K562 (cell line): ENCODE measurements at regions not wholly inside any gene's neighbourhood (a gene's known extent, or its start where the extent isn't known, plus 50 kb on each side); places are given as distances from the start of the nearest gene placed in this dataset.

Source experiments
- ATAC-seq: fragments of 200-7000 bp; cut with Tn5 transposase; 3 replicates; pipeline ENCODE4 v1.9.1; 2020; ENCODE audit warnings: moderate library complexity
- BruUV-seq: library from RNA; stranded (reverse); fragments of 400-500 nt; replicated peaks from 2 replicates; lab custom pipeline; 2021; lab: Mats Ljungman, UMichigan
- CTCF ChIA-PET: fragments of 300-600 bp; formaldehyde crosslinking; extraction: SDS; loops from one replicate; lab custom pipeline; 2021; ENCODE audit warnings: low intra/inter-chr PET ratio; lab: Yijun Ruan, JAX
- POLR2A ChIA-PET: fragments of 300-600, 350-650 bp; sonication (Branson Sonifier 250); formaldehyde crosslinking; extraction: SDS; loops from one replicate; lab custom pipeline; 2021; ENCODE audit warnings: antibody characterized with exemption, inconsistent platforms; lab: Yijun Ruan, JAX
- DNase-seq, 4 experiments: peaks; one replicate each; pipeline versions ENCODE4 v3.0.0 to v3.0.0-alpha.2; 2011 to 2018; ENCODE audit warnings: low spot score in 3 of 4, mixed read lengths in 3 of 4; ENCODE audit errors: extremely low read depth in 1 of 4
- FAIRE-seq: peaks from 2 replicates; lab custom pipeline; 2011; peaks lifted over from hg19 to GRCh38; lab: Jason Lieb, UNC
- H2AFZ ChIP-seq: 2 replicates; pipeline ENCODE4 v1.6.0; 2011; ENCODE audit warnings: low read depth, low read length, control low read depth, inconsistent platforms
- H3K27ac ChIP-seq: fragments of 200-600 bp; 3 replicates; pipeline ENCODE4 v1.8.0; 2011; ENCODE audit warnings: low read depth, mild to moderate bottlenecking, control low read depth, inconsistent platforms, low read length, moderate library complexity, mixed read lengths; ENCODE audit errors: extremely low read depth
- H3K27me3 ChIP-seq, 2 experiments: fragments of 300-600 bp in 1 of 2; 2 replicates in 1 of 2; 3 replicates in 1 of 2; pipeline versions ENCODE4 v1.6.0 to v1.8.0; 2011; ENCODE audit warnings: inconsistent platforms in 2 of 2, low read length in 2 of 2, mild to moderate bottlenecking in 1 of 2, mixed read lengths in 1 of 2, moderate library complexity in 1 of 2; ENCODE audit not compliant: control insufficient read depth in 2 of 2, insufficient read depth in 2 of 2
- H3K36me3 ChIP-seq: fragments of 300-600 bp; 3 replicates; pipeline ENCODE4 v1.8.0; 2011; ENCODE audit warnings: mild to moderate bottlenecking, low read length, inconsistent platforms; ENCODE audit not compliant: control insufficient read depth, insufficient read depth
- H3K4me1 ChIP-seq, 2 experiments: fragments of 200-600 bp in 1 of 2; replicated peaks in 1 of 2; 2 replicates in 1 of 2; 3 replicates in 1 of 2; pipeline versions ENCODE4 v1.5.1 to v1.8.0; 2011; ENCODE audit warnings: inconsistent platforms in 2 of 2, low read length in 2 of 2, mild to moderate bottlenecking in 1 of 2, mixed read lengths in 1 of 2, moderate library complexity in 1 of 2; ENCODE audit not compliant: control insufficient read depth in 2 of 2, insufficient read depth in 2 of 2
- H3K4me2 ChIP-seq: 2 replicates; pipeline ENCODE4 v1.6.1; 2011; ENCODE audit warnings: low read length, control low read depth, inconsistent platforms, mixed read lengths; ENCODE audit not compliant: insufficient read depth
- H3K4me3 ChIP-seq: fragments of 200-600 bp; sonication (generic), shearing (Covaris generic); 2 replicates; pipeline ENCODE4 v1.5.1; 2016; ENCODE audit warnings: control low read depth, inconsistent platforms
- H3K79me2 ChIP-seq: fragments of 200-600 bp; 3 replicates; pipeline ENCODE4 v1.8.0; 2011; ENCODE audit warnings: low read length, inconsistent platforms; ENCODE audit not compliant: control insufficient read depth, insufficient read depth
- H3K9ac ChIP-seq, 2 experiments: 2 replicates each; pipeline versions ENCODE4 v1.6.0 to v1.6.1; 2011; ENCODE audit warnings: low read depth in 2 of 2, low read length in 2 of 2, control low read depth in 1 of 2, inconsistent platforms in 1 of 2, mild to moderate bottlenecking in 1 of 2, mixed read lengths in 1 of 2; ENCODE audit not compliant: insufficient read depth in 1 of 2
- H3K9me1 ChIP-seq: one replicate; pipeline ENCODE4 v1.6.0; 2011; ENCODE audit warnings: inconsistent platforms, mild to moderate bottlenecking, low read length, moderate library complexity; ENCODE audit not compliant: control insufficient read depth, insufficient read depth
- H3K9me3 ChIP-seq: replicated peaks from 2 replicates; pipeline ENCODE4 v1.5.1; 2011; ENCODE audit warnings: low read depth, low read length, inconsistent platforms; ENCODE audit not compliant: control insufficient read depth, insufficient read depth
- H4K20me1 ChIP-seq: replicated peaks from 2 replicates; pipeline ENCODE4 v1.6.1; 2011; ENCODE audit warnings: low read length, inconsistent platforms, mixed read lengths; ENCODE audit not compliant: control insufficient read depth, insufficient read depth
- CBX8 ChIP-seq: fragments of 200-600 bp; sonication (generic); IDR thresholded peaks from 2 replicates; pipeline ENCODE4 v1.6.1; 2012; ENCODE audit warnings: borderline replicate concordance, mixed run types, low read depth, mild to moderate bottlenecking, moderate library complexity, mixed read lengths, low read length, control low read depth, inconsistent platforms; ENCODE audit not compliant: poor library complexity, severe bottlenecking; ENCODE audit errors: extremely low read depth
- COPS2 ChIP-seq: fragments of 450-650 bp; conservative IDR thresholded peaks from 2 replicates; pipeline ENCODE4 v1.6.1; 2016; ENCODE audit warnings: mild to moderate bottlenecking, moderate library complexity
- KLF13 ChIP-seq: fragments of 450-650 bp; IDR thresholded peaks from 2 replicates; pipeline ENCODE4 v1.6.1; 2016; ENCODE audit warnings: missing genetic modification characterization, low read depth, mild to moderate bottlenecking, missing compliant biosample characterization, moderate library complexity, borderline replicate concordance
- MAFG ChIP-seq: fragments of 450-650 bp; conservative IDR thresholded peaks from 2 replicates; pipeline ENCODE4 v1.6.1; 2016; ENCODE audit warnings: missing genetic modification characterization, missing compliant biosample characterization
- NCOA2 ChIP-seq, 2 experiments: fragments of 450-650 bp; IDR thresholded peaks; 2 replicates each; pipeline ENCODE4 v1.6.1; 2018; ENCODE audit warnings: mild to moderate bottlenecking in 2 of 2, moderate library complexity in 1 of 2; ENCODE audit not compliant: partially characterized antibody in 2 of 2
- NR4A1 ChIP-seq, 2 experiments: fragments of 250-450 bp in 1 of 2; fragments of 450-650 bp in 1 of 2; sonication (Bioruptor Pico) in 1 of 2; IDR thresholded peaks; 2 replicates each; pipeline versions ENCODE4 v1.4.0 to v1.6.1; 2016 to 2020; ENCODE audit warnings: mild to moderate bottlenecking in 2 of 2, missing compliant biosample characterization in 1 of 2, missing genetic modification characterization in 1 of 2, moderate library complexity in 1 of 2
- PHF8 ChIP-seq: fragments of 200-600 bp; sonication (generic); IDR thresholded peaks from 2 replicates; pipeline ENCODE4 v1.6.1; 2012; ENCODE audit warnings: mixed run types, mild to moderate bottlenecking, inconsistent platforms, low read length, moderate library complexity, borderline replicate concordance
- RBM39 ChIP-seq: fragments of 200-400 bp; formaldehyde crosslinking; optimal IDR thresholded peaks from 2 replicates; pipeline ENCODE3; 2018; ENCODE audit warnings: low read depth, low read length
- RNF2 ChIP-seq: sonication (generic); IDR thresholded peaks from 2 replicates; pipeline ENCODE4 v1.6.1; 2016
- SMAD4 ChIP-seq: fragments of 250-450 bp; sonication (Bioruptor Pico); conservative IDR thresholded peaks from 2 replicates; pipeline ENCODE4 v1.8.0; 2021; ENCODE audit warnings: inconsistent platforms, mild to moderate bottlenecking, moderate library complexity
- TEAD1 ChIP-seq, 2 experiments: fragments of 450-650 bp in 1 of 2; sonication (generic) in 1 of 2; formaldehyde crosslinking; IDR thresholded peaks; 2 replicates each; pipeline versions ENCODE4 v1.4.0 to v1.8.0; 2020 to 2022; ENCODE audit warnings: mild to moderate bottlenecking in 2 of 2, missing genetic modification reagents in 1 of 2
- ZFP30 ChIP-seq: fragments of 250-450 bp; sonication (Bioruptor Pico); IDR thresholded peaks from 2 replicates; pipeline ENCODE4 v1.8.0; 2022; ENCODE audit warnings: moderate library complexity, mild to moderate bottlenecking, inconsistent platforms, borderline replicate concordance
- ZNF197 ChIP-seq: fragments of 200-800 bp; sonication (Bioruptor generic); IDR thresholded peaks from 2 replicates; pipeline ENCODE4 v1.6.1; 2016; ENCODE audit warnings: low read depth, missing genetic modification characterization, missing compliant biosample characterization
- ZNF224 ChIP-seq: sonication (generic); formaldehyde crosslinking; IDR thresholded peaks from 2 replicates; pipeline ENCODE4 v1.8.0; 2022; ENCODE audit warnings: mild to moderate bottlenecking, missing genetic modification reagents
- ZNF384 ChIP-seq: IDR thresholded peaks from 2 replicates; pipeline ENCODE4 v1.6.1; 2012; ENCODE audit warnings: low read depth, low read length, improper control_type of control experiment
- WGBS: fragments of 100-300 bp; shearing (Covaris generic); methylation state at CpG from one replicate; pipeline ENCODE4 v1.1.6; 2016; ENCODE audit warnings: low coverage, mixed read lengths; ENCODE audit not compliant: insufficient coverage; ENCODE audit errors: missing lambda C conversion rate; 5-methylcytosine and 5-hydroxymethylcytosine counted together
- in situ Hi-C: fragments of 300-500 bp; cut with MboI; formaldehyde crosslinking; loops from 4 replicates; pipeline ENCODE4 v1.15.0; 2018; ENCODE audit warnings: inconsistent platforms, mixed read lengths
- intact Hi-C: fragments of 100-400 bp; cut with micrococcal nuclease; formaldehyde crosslinking; loops from 2 replicates; pipeline ENCODE4 v1.14.2; 2022
- TF ChIP-seq, protein P1 (sequence below): fragments of 250-450 bp; sonication (Bioruptor Pico); IDR thresholded peaks from 2 replicates; pipeline ENCODE4 v1.5.1; 2021; ENCODE audit warnings: mild to moderate bottlenecking
- TF ChIP-seq, protein P2 (sequence below): fragments of 250-450 bp; sonication (Bioruptor Pico); IDR thresholded peaks from 2 replicates; pipeline ENCODE4 v1.8.0; 2021; ENCODE audit warnings: mild to moderate bottlenecking, moderate library complexity

DNA sequence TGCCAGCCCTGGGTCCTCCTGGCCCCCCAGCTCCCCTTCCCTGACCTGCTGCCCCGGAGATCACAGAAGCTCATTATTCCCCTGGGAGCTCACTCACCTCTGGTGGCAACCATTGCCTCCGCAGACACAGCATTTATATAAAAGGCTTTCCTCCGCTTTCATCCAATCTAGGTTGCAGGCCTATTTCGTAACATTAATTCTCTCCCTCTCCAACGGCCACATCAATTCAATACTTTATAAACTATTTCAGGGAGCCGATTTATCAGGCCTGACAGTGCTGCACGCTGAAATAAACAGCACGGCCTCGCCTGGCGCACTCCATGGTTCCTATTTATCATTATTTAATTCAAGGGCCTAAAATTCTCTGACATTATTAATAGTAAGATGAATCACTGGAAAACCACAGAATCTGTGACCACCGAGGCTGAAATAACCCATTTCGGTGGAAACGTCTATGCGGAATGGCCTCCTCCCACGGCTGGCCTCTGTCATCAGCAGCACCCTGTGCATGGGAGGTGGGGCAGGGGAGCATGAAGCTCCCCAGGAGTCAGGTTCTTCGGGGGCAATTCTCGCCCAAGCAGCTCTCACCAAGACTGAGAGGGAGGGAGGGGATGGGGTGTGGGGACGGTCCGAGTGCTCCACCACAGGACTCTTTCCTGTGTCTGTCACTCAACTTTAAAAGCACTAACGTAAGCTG lies 249.3 kb upstream of the PFKP start:
- H3K4me2 ChIP-seq: no peak overlapping the region
- H3K9me3 ChIP-seq: no peaks in the 10 kb centered on the region
- CTCF ChIA-PET: no interaction called here
- WGBS: 1% methylated on average over 18 of the region's 20 CpGs
- no peak overlapping the region for H3K9ac ChIP-seq
- H3K27me3 ChIP-seq: peaks cover 2 to 9% of the 10 kb centered on the region in 2 experiments; a peak in 3 of 5 replicates
- no peaks in the 10 kb centered on the region for H3K36me3 ChIP-seq
- no peak for ATAC-seq
- TF ChIP-seq SMAD4 (CRISPR knock-in tag): no peak
- TF ChIP-seq MAFG (tag): no peak
- no peak for TF ChIP-seq ZNF384
- TF ChIP-seq RNF2: no peak
- TF ChIP-seq PHF8: no peak
- TF ChIP-seq KLF13 (tag): no peak
- no peak for TF ChIP-seq NCOA2 (IDR thresholded peaks at IDR 0.05; ENCODE audit: partially characterized antibody in 2 of 2)
- no peak for TF ChIP-seq RBM39
- TF ChIP-seq, protein P1, sequence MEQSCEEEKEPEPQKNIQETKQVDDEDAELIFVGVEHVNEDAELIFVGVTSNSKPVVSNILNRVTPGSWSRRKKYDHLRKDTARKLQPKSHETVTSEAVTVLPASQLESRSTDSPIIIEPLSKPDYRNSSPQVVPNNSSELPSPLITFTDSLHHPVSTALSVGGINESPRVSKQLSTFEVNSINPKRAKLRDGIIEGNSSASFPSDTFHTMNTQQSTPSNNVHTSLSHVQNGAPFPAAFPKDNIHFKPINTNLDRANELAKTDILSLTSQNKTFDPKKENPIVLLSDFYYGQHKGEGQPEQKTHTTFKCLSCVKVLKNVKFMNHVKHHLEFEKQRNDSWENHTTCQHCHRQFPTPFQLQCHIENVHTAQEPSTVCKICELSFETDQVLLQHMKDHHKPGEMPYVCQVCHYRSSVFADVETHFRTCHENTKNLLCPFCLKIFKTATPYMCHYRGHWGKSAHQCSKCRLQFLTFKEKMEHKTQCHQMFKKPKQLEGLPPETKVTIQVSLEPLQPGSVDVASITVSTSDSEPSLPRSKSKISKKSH (CRISPR knock-in tag): no peak
- no peak for TF ChIP-seq ZNF197
- no peak for TF ChIP-seq COPS2
- TF ChIP-seq ZFP30: no peak
- TF ChIP-seq TEAD1 (CRISPR knock-in tag; IDR thresholded peaks at IDR 0.05): no peak
- no peak for TF ChIP-seq ZNF224
- TF ChIP-seq, protein P2, sequence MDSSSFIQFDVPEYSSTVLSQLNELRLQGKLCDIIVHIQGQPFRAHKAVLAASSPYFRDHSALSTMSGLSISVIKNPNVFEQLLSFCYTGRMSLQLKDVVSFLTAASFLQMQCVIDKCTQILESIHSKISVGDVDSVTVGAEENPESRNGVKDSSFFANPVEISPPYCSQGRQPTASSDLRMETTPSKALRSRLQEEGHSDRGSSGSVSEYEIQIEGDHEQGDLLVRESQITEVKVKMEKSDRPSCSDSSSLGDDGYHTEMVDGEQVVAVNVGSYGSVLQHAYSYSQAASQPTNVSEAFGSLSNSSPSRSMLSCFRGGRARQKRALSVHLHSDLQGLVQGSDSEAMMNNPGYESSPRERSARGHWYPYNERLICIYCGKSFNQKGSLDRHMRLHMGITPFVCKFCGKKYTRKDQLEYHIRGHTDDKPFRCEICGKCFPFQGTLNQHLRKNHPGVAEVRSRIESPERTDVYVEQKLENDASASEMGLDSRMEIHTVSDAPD (CRISPR knock-in tag): no peak
- TF ChIP-seq CBX8: no peak
- no peak for TF ChIP-seq NR4A1 (CRISPR knock-in tag; IDR thresholded peaks at IDR 0.05)
- TF ChIP-seq NR4A1 (tag; IDR thresholded peaks at IDR 0.05): no peak
- no peak overlapping the region for H3K27ac ChIP-seq
- POLR2A ChIA-PET: no interaction called here
- no peaks in the 10 kb centered on the region for H4K20me1 ChIP-seq
- H3K4me3 ChIP-seq: no peak overlapping the region
- BruUV-seq: no TSS peak
- DNase-seq: no peak
- H3K9me1 ChIP-seq: no peaks in the 10 kb centered on the region
- H3K79me2 ChIP-seq: no peaks in the 10 kb centered on the region
- no peak overlapping the region for H2AFZ ChIP-seq
- FAIRE-seq: no peak
- intact Hi-C loops (no loop called here), in situ Hi-C loops (no loop called here)
- no peaks in the 10 kb centered on the region for H3K4me1 ChIP-seq
